GM13977 (cell line): ENCODE measurements at regions not wholly inside any gene's neighbourhood (a gene's known extent, or its start where the extent isn't known, plus 50 kb on each side); places are given as distances from the start of the nearest gene placed in this dataset.

ENCODE experiments used
- DNase-seq: peaks from one replicate; pipeline ENCODE4 v3.0.0; 2012; ENCODE audit warnings: low spot score
- CTCF ChIP-seq: IDR thresholded peaks from 2 replicates; pipeline ENCODE4 v1.5.1; 2012; ENCODE audit warnings: mild to moderate bottlenecking, control low read depth; ENCODE audit not compliant: insufficient read depth; ENCODE audit errors: extremely low read depth, missing control alignments
- in situ Hi-C: fragments of 300-500 bp; cut with MboI; formaldehyde crosslinking; loops from one replicate; pipeline ENCODE4 v1.12.0; 2022; ENCODE audit warnings: low sequenced_read_pairs, low pct_unique_long_range_greater_than_20kb, mixed read lengths, inconsistent platforms; ENCODE audit not compliant: unreplicated experiment

- DNase-seq: no peak
- TF ChIP-seq CTCF: no peak
- in situ Hi-C loops: no loop called here
Measured at GRCh38 chr11:97237151-97237550, 847.3 kb downstream of the JRKL start.

- in situ Hi-C loops: no loop called here
- DNase-seq: no peak
- TF ChIP-seq CTCF: no peak
Measured at GRCh38 chr11:97247601-97248000, 857.8 kb downstream of the JRKL start.

GRCh38 chr11:97254790-97255189 is 865.0 kb downstream of the JRKL start:
- TF ChIP-seq CTCF: no peak
- in situ Hi-C loops: no loop called here
- no peak for DNase-seq

- in situ Hi-C loops: no loop called here
- no peak for DNase-seq
- no peak for TF ChIP-seq CTCF
Measured at GRCh38 chr11:97259434-97259833, 869.6 kb downstream of the JRKL start.

- in situ Hi-C loops: no loop called here
- TF ChIP-seq CTCF: no peak
- no peak for DNase-seq
Measured at GRCh38 chr11:97259884-97260283, 870.1 kb downstream of the JRKL start.

- in situ Hi-C loops: no loop called here
- TF ChIP-seq CTCF: no peak
- DNase-seq: no peak
Measured at GRCh38 chr11:97263183-97263858, 873.5 kb downstream of the JRKL start.
